Vagina (tissue), 2 donors: ENCODE measurements at regions not wholly inside any gene's neighbourhood (a gene's known extent, or its start where the extent isn't known, plus 50 kb on each side); places are given as distances from the start of the nearest gene placed in this dataset.

Experiments
- CTCF ChIP-seq, 3 experiments: fragments of 450-650 bp in 2 of 3; fragments of 200-600 bp in 1 of 3; sonication (generic) in 1 of 3; IDR thresholded peaks; one replicate each; pipeline ENCODE4 v1.5.1; 2017 to 2019; ENCODE audit warnings: antibody characterized with exemption in 3 of 3, mild to moderate bottlenecking in 2 of 3, moderate library complexity in 2 of 3
- POLR2A ChIP-seq, 2 donors: fragments of 450-650 bp; IDR thresholded peaks; one replicate each; pipeline ENCODE4 v1.6.1; 2017; ENCODE audit warnings: antibody characterized with exemption in 2 of 2, mild to moderate bottlenecking in 2 of 2, moderate library complexity in 2 of 2

DNA sequence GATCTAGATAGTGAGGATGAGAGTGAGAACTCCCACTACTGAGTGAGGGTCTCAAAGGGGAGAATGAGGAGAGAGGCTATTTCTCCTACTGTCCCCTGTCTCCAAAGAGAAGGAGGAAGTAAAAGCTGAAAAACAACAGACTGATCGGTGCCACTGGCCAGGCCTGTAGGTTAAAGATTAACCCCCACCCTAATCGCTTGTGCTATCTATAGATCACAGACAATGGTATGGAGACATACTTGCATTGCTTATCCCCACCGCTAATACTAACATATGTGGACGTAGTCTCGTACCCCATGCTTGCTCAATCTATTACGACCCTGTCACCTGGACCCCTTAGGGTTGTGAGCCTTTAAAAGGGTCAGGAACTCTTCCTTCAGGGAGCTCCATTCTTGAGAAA is 777.9 kb upstream of the TMEM132C start:
- TF ChIP-seq CTCF (IDR thresholded peaks at IDR 0.05) (no peak), POLR2A (IDR thresholded peaks at IDR 0.05) (no peak)
